ENCODE measurements at regions not wholly inside any gene's neighbourhood (a gene's known extent, or its start where the extent isn't known, plus 50 kb on each side); places are given as distances from the start of the nearest gene placed in this dataset.

- H3K4me1 ChIP-seq = no peaks in the 10 kb centered on the region
Observed at GRCh38 chr19:30153326-30154210, 211.5 kb downstream of the URI1 start.

DNA sequence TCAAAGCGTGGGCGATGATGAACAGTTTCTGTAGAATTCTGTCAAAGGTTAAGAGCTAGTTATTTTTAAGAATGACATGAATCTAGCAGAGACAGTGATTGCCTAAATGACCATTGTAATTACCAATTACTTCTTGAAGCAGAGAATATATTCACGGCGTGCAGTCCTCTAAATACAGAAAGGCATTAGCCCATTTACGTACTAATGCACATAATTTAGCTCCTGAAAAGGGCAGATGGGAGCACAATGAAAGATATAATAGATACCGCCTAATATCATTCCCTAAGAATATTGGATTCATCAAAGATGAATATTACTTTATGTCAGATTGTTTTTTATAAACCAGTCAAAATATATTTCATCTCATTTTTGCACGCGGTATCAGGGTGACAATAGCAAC, 212.4 kb downstream of the URI1 start:
- Histone ChIP-seq H3K9me3 (replicated peaks) (no peaks in the 10 kb centered on the region), H3K27ac (replicated peaks) (no peak overlapping the region), H3K4me3 (no peak overlapping the region), H3K27me3 (ENCODE audit: low read depth) (peaks cover 49% of the 10 kb centered on the region), H3K4me1 (no peaks in the 10 kb centered on the region), H3K36me3 (no peaks in the 10 kb centered on the region)
- intact Hi-C loops (cut with micrococcal nuclease) = no loop called here
- DNase-seq = no peak
- TF ChIP-seq, protein P1, sequence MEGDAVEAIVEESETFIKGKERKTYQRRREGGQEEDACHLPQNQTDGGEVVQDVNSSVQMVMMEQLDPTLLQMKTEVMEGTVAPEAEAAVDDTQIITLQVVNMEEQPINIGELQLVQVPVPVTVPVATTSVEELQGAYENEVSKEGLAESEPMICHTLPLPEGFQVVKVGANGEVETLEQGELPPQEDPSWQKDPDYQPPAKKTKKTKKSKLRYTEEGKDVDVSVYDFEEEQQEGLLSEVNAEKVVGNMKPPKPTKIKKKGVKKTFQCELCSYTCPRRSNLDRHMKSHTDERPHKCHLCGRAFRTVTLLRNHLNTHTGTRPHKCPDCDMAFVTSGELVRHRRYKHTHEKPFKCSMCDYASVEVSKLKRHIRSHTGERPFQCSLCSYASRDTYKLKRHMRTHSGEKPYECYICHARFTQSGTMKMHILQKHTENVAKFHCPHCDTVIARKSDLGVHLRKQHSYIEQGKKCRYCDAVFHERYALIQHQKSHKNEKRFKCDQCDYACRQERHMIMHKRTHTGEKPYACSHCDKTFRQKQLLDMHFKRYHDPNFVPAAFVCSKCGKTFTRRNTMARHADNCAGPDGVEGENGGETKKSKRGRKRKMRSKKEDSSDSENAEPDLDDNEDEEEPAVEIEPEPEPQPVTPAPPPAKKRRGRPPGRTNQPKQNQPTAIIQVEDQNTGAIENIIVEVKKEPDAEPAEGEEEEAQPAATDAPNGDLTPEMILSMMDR (IDR thresholded peaks at IDR 0.05; ENCODE audit: borderline replicate concordance) = no peak

More at GRCh38 chr19:30153326-30154210, 211.5 kb downstream of the URI1 start:
- intact Hi-C loops (cut with micrococcal nuclease) = no loop called here
- H3K27me3 ChIP-seq (ENCODE audit: low read depth) = peaks cover 44% of the 10 kb centered on the region
- H3K36me3 ChIP-seq = no peaks in the 10 kb centered on the region
- no peak overlapping the region for H3K27ac ChIP-seq (replicated peaks)
- no peaks in the 10 kb centered on the region for H3K9me3 ChIP-seq (replicated peaks)
- DNase-seq = no peak
- TF ChIP-seq, protein P1 (IDR thresholded peaks at IDR 0.05; ENCODE audit: borderline replicate concordance) = no peak
- H3K4me3 ChIP-seq = no peak overlapping the region

- H3K27me3 ChIP-seq (ENCODE audit: low read depth) = peaks cover 38% of the 10 kb centered on the region
- H3K4me1 ChIP-seq = no peaks in the 10 kb centered on the region
- no peak for DNase-seq
- intact Hi-C loops (cut with micrococcal nuclease) = no loop called here
- no peaks in the 10 kb centered on the region for H3K36me3 ChIP-seq
- no peak overlapping the region for H3K4me3 ChIP-seq
- H3K9me3 ChIP-seq (replicated peaks) = no peaks in the 10 kb centered on the region
- TF ChIP-seq, protein P1 (IDR thresholded peaks at IDR 0.05; ENCODE audit: borderline replicate concordance) = no peak
- H3K27ac ChIP-seq (replicated peaks) = no peak overlapping the region
Observed at GRCh38 chr19:30155381-30156200, 213.6 kb downstream of the URI1 start.

- Histone ChIP-seq H3K36me3 (no peaks in the 10 kb centered on the region), H3K9me3 (replicated peaks) (no peaks in the 10 kb centered on the region), H3K4me1 (no peaks in the 10 kb centered on the region), H3K27ac (replicated peaks) (no peak overlapping the region), H3K27me3 (ENCODE audit: low read depth) (peaks cover 33% of the 10 kb centered on the region), H3K4me3 (no peak overlapping the region)
- TF ChIP-seq, protein P1 (IDR thresholded peaks at IDR 0.05; ENCODE audit: borderline replicate concordance) = no peak
- DNase-seq = no peak
- intact Hi-C loops (cut with micrococcal nuclease) = no loop called here
Observed at GRCh38 chr19:30156646-30157045, 214.6 kb downstream of the URI1 start.

GRCh38 chr19:30158067-30158892, 213.9 kb upstream of the ZNF536 start:
- no peaks in the 10 kb centered on the region for H3K9me3 ChIP-seq (replicated peaks)

More at GRCh38 chr19:30158067-30158892, 213.9 kb upstream of the ZNF536 start:
- H3K4me3 ChIP-seq = no peak overlapping the region
- H3K27me3 ChIP-seq (ENCODE audit: low read depth) = peaks cover 26% of the 10 kb centered on the region
- no peak for DNase-seq
- peaks cover 1% of the 10 kb centered on the region for H3K4me1 ChIP-seq
- no peak overlapping the region for H3K27ac ChIP-seq (replicated peaks)
- TF ChIP-seq, protein P1 (IDR thresholded peaks at IDR 0.05; ENCODE audit: borderline replicate concordance) = no peak
- no peaks in the 10 kb centered on the region for H3K36me3 ChIP-seq
- intact Hi-C loops (cut with micrococcal nuclease) = no loop called here

Data from left ventricle myocardium inferior (tissue), 1 donor.